ENCODE measurements at regions not wholly inside any gene's neighbourhood (a gene's known extent, or its start where the extent isn't known, plus 50 kb on each side); places are given as distances from the start of the nearest gene placed in this dataset.

GRCh38 chr15:94097552-94097951 lies 133.8 kb upstream of the MCTP2 start:
- DNase-seq (ENCODE audit: low read depth, low spot score) (no peak), ATAC-seq (no peak)
- Histone ChIP-seq H3K4me1 (ENCODE audit: control insufficient read depth in 1 of 2, insufficient read depth in 2 of 2, low read length in 2 of 2) (no peaks in the 10 kb centered on the region), H4K20me1 (ENCODE audit: insufficient read depth) (no peaks in the 10 kb centered on the region), H3K27me3 (ENCODE audit: insufficient read depth, low read length) (0 out of 2 replicates have a peak, but pooled peaks cover 9% of the 10 kb centered on the region), H3K9me2 (ENCODE audit: insufficient read depth) (no peaks in the 10 kb centered on the region), H3K36me3 (ENCODE audit: control insufficient read depth in 1 of 2, insufficient read depth in 2 of 2, low read length in 2 of 2) (no peaks in the 10 kb centered on the region), H3K4me2 (ENCODE audit: low read length) (no peak overlapping the region), H3K4me3 (replicated peaks in 1 of 2; ENCODE audit: low read depth in 1 of 2, low read length in 2 of 2) (no peak overlapping the region), H3K9ac (ENCODE audit: low read length) (no peak overlapping the region), H3K79me2 (ENCODE audit: insufficient read depth, low read length) (no peaks in the 10 kb centered on the region), H3K9me3 (ENCODE audit: control insufficient read depth in 1 of 2, insufficient read depth in 1 of 2, low read depth in 1 of 2, low read length in 2 of 2) (no peaks in the 10 kb centered on the region), H2AFZ (ENCODE audit: low read depth, low read length, poor library complexity, severe bottlenecking) (no peak overlapping the region), H3K27ac (ENCODE audit: low read depth, low read length) (no peak overlapping the region)
- ChIA-PET RAD21 (ENCODE audit: low non-redundant PET in 1 of 2, low total read pairs in 2 of 2, uncharacterized antibody in 2 of 2, unreplicated experiment in 2 of 2) (no interaction called here), POLR2A (no interaction called here), CTCF (no interaction called here)
- no TSS peak for BruUV-seq (replicated peaks)
- intact Hi-C loops (cut with micrococcal nuclease): no loop called here
- TF ChIP-seq ELF1 (IDR thresholded peaks at IDR 0.05; ENCODE audit: borderline replicate concordance, low read depth): no peak
- TF ChIP-seq FOSL1 (IDR thresholded peaks at IDR 0.05; ENCODE audit: low read depth): no peak
- TF ChIP-seq RAD21 (IDR thresholded peaks at IDR 0.05; ENCODE audit: low read depth): no peak
- no peak for TF ChIP-seq ZNF274 (IDR thresholded peaks at IDR 0.05; ENCODE audit: low read depth, low read length)
- no peak for TF ChIP-seq ZFX (IDR thresholded peaks at IDR 0.05)
- TF ChIP-seq, protein P1, sequence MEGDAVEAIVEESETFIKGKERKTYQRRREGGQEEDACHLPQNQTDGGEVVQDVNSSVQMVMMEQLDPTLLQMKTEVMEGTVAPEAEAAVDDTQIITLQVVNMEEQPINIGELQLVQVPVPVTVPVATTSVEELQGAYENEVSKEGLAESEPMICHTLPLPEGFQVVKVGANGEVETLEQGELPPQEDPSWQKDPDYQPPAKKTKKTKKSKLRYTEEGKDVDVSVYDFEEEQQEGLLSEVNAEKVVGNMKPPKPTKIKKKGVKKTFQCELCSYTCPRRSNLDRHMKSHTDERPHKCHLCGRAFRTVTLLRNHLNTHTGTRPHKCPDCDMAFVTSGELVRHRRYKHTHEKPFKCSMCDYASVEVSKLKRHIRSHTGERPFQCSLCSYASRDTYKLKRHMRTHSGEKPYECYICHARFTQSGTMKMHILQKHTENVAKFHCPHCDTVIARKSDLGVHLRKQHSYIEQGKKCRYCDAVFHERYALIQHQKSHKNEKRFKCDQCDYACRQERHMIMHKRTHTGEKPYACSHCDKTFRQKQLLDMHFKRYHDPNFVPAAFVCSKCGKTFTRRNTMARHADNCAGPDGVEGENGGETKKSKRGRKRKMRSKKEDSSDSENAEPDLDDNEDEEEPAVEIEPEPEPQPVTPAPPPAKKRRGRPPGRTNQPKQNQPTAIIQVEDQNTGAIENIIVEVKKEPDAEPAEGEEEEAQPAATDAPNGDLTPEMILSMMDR (IDR thresholded peaks at IDR 0.05 in 2 of 3, conservative IDR thresholded peaks at IDR 0.05 in 1 of 3; ENCODE audit: borderline replicate concordance in 1 of 3, insufficient read depth in 1 of 3, low read depth in 2 of 3, low read length in 2 of 3): no peak
- no peak for TF ChIP-seq SRF (IDR thresholded peaks at IDR 0.05; ENCODE audit: low read depth)
- TF ChIP-seq, protein P2, sequence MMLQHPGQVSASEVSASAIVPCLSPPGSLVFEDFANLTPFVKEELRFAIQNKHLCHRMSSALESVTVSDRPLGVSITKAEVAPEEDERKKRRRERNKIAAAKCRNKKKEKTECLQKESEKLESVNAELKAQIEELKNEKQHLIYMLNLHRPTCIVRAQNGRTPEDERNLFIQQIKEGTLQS (IDR thresholded peaks at IDR 0.05): no peak
- no peak for TF ChIP-seq POLR2A (IDR thresholded peaks at IDR 0.05; ENCODE audit: borderline replicate concordance, extremely low read depth, insufficient read depth, insufficient read length)
- no peak for TF ChIP-seq EZH2 (IDR thresholded peaks at IDR 0.05)
- TF ChIP-seq, protein P3, sequence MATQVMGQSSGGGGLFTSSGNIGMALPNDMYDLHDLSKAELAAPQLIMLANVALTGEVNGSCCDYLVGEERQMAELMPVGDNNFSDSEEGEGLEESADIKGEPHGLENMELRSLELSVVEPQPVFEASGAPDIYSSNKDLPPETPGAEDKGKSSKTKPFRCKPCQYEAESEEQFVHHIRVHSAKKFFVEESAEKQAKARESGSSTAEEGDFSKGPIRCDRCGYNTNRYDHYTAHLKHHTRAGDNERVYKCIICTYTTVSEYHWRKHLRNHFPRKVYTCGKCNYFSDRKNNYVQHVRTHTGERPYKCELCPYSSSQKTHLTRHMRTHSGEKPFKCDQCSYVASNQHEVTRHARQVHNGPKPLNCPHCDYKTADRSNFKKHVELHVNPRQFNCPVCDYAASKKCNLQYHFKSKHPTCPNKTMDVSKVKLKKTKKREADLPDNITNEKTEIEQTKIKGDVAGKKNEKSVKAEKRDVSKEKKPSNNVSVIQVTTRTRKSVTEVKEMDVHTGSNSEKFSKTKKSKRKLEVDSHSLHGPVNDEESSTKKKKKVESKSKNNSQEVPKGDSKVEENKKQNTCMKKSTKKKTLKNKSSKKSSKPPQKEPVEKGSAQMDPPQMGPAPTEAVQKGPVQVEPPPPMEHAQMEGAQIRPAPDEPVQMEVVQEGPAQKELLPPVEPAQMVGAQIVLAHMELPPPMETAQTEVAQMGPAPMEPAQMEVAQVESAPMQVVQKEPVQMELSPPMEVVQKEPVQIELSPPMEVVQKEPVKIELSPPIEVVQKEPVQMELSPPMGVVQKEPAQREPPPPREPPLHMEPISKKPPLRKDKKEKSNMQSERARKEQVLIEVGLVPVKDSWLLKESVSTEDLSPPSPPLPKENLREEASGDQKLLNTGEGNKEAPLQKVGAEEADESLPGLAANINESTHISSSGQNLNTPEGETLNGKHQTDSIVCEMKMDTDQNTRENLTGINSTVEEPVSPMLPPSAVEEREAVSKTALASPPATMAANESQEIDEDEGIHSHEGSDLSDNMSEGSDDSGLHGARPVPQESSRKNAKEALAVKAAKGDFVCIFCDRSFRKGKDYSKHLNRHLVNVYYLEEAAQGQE (IDR thresholded peaks at IDR 0.05; ENCODE audit: low read depth): no peak
- no peak for TF ChIP-seq CBX3 (IDR thresholded peaks at IDR 0.05; ENCODE audit: low read depth)
- TF ChIP-seq JUND (IDR thresholded peaks at IDR 0.05): no peak
- no peak for TF ChIP-seq EGR1 (IDR thresholded peaks at IDR 0.05; ENCODE audit: low read depth)
- TF ChIP-seq, protein P4, sequence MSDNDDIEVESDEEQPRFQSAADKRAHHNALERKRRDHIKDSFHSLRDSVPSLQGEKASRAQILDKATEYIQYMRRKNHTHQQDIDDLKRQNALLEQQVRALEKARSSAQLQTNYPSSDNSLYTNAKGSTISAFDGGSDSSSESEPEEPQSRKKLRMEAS (IDR thresholded peaks at IDR 0.05): no peak
- no peak for TF ChIP-seq CEBPB (IDR thresholded peaks at IDR 0.05; ENCODE audit: low read depth)
- no peak for TF ChIP-seq EZH2phosphoT487 (IDR thresholded peaks at IDR 0.05; ENCODE audit: borderline replicate concordance)
